ENCODE measurements at regions not wholly inside any gene's neighbourhood (a gene's known extent, or its start where the extent isn't known, plus 50 kb on each side); places are given as distances from the start of the nearest gene placed in this dataset.

DNA sequence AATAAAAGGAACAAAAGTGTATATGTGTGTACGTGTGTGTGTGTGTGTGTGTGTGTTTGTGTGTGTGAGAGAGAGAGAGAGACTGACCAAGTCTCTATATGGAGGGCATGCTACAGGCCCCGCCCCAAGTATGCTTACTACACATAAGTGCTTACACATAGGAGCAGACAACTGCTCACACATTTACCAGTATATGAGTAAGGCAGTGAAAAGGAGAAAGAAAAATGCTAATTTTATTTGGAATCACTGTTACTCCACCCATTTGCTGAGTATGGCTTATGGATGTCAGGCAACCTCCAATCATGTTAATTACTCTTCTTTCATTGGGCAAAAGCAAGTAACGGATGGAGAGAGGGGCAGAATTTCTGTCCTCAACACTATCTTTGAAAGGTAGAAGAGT lies 107.6 kb upstream of the STK26 start:
- Histone ChIP-seq H3K4me3 (no peak overlapping the region), H3K27me3 (peaks cover 0 to 9% of the 10 kb centered on the region in 2 donors)
- 67 to 83% methylated on average over 3 of the region's 3 CpGs for WGBS, 2 donors

DNA sequence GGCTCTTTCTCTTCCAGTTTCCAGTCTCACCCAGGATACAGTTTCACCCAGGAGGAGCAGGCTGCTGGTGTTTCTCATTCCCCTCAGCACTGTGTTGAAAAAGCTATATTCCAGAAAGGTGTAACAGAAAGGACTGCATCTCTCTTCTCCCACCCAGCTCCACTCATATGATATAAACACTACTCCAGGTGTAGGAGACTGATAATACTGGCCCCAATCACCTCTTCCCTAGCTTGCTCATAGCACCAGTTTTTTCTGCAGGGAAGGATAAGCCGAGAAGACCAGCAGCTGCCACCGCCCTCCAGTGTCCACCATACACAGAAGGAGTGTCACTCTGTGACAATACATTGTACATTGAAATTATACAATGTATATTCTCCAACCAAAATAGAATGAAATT lies 105.5 kb upstream of the STK26 start:
- Histone ChIP-seq H3K4me3 (no peak overlapping the region), H3K4me1 (no peaks in the 10 kb centered on the region), H3K36me3 (no peaks in the 10 kb centered on the region), H3K27me3 (peaks cover 0 to 9% of the 10 kb centered on the region in 2 donors), H3K27ac (no peak overlapping the region), H3K9me3 (no peaks in the 10 kb centered on the region)
- DNase-seq (ENCODE audit: low spot score in 2 of 2) = no peak
- TF ChIP-seq EP300 (IDR thresholded peaks at IDR 0.05) (no peak), POLR2A (IDR thresholded peaks at IDR 0.05) (no peak)
- TF ChIP-seq, protein P1, sequence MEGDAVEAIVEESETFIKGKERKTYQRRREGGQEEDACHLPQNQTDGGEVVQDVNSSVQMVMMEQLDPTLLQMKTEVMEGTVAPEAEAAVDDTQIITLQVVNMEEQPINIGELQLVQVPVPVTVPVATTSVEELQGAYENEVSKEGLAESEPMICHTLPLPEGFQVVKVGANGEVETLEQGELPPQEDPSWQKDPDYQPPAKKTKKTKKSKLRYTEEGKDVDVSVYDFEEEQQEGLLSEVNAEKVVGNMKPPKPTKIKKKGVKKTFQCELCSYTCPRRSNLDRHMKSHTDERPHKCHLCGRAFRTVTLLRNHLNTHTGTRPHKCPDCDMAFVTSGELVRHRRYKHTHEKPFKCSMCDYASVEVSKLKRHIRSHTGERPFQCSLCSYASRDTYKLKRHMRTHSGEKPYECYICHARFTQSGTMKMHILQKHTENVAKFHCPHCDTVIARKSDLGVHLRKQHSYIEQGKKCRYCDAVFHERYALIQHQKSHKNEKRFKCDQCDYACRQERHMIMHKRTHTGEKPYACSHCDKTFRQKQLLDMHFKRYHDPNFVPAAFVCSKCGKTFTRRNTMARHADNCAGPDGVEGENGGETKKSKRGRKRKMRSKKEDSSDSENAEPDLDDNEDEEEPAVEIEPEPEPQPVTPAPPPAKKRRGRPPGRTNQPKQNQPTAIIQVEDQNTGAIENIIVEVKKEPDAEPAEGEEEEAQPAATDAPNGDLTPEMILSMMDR (IDR thresholded peaks at IDR 0.05) = no peak
- WGBS, 2 donors = 77 to 81% methylated on average over 2 of the region's 2 CpGs

More for the DNA sequence above, 107.6 kb upstream of the STK26 start:
- H3K36me3 ChIP-seq = no peaks in the 10 kb centered on the region
- no peaks in the 10 kb centered on the region for H3K4me1 ChIP-seq
- DNase-seq (ENCODE audit: low spot score in 2 of 2) = no peak
- no peak overlapping the region for H3K27ac ChIP-seq
- no peak for TF ChIP-seq EP300 (IDR thresholded peaks at IDR 0.05)
- TF ChIP-seq, protein P1 (IDR thresholded peaks at IDR 0.05) = no peak
- no peak for TF ChIP-seq POLR2A (IDR thresholded peaks at IDR 0.05)
- H3K9me3 ChIP-seq = no peaks in the 10 kb centered on the region

DNA sequence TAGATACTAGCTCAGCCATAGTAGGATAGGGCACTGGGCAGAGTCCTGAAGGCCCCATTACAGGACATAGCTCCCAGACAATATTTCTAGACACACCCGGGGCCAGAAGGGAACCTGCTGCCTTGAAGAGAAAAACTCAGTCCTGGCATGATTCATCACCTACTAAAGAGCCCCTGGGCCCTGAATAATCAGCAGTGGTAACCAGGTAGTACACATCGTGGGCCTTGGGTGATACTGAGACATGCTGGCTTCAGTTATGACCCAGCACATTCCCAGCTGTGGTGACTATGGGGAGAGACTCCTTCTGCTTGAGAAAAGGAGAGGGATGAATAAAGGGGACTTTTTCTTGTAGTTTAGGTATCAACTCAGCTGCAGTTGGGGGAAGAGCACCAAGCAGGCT lies 104.3 kb upstream of the STK26 start:
- 70 to 86% methylated on average over 2 of the region's 2 CpGs for WGBS, 2 donors
- no peak overlapping the region for H3K27ac ChIP-seq
- H3K4me3 ChIP-seq = no peak overlapping the region
- no peaks in the 10 kb centered on the region for H3K36me3 ChIP-seq
- H3K9me3 ChIP-seq = no peaks in the 10 kb centered on the region
- TF ChIP-seq, protein P1 (IDR thresholded peaks at IDR 0.05) = no peak
- TF ChIP-seq POLR2A (IDR thresholded peaks at IDR 0.05) (no peak), EP300 (IDR thresholded peaks at IDR 0.05) (no peak)
- peaks cover 0 to 9% of the 10 kb centered on the region in 2 donors for H3K27me3 ChIP-seq
- no peak for DNase-seq (ENCODE audit: low spot score in 2 of 2)
- no peaks in the 10 kb centered on the region for H3K4me1 ChIP-seq

DNA sequence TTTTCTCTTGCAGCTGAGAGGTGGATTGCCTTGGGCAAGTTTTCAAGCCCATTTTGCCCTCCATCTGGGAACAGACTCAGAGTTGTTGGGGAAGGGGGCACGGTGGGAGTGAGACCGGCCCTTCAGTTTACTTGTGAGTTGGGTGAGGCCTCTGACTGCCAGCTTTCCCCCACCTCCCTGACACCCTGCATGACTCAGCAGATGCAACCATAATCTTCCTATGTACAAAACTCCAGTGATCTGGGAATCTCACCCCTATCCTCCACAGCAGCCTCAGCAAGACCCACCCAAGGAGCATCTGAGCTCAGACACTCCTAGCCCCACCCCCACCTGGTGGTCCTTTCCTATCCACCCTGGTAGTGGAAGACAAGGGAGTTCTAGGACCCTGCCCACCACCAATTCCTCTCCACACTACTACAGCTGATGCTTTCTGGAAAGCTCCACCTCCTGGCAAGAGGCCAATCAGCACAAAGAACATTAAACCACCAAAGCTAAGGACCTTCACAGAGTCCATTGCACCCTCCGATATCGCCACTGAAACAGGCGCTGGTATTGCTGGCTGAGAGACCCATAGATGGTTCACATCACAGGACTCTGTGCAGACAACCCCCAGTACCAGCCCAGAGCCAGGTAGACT lies 99.4 kb upstream of the STK26 start:
- Histone ChIP-seq H3K27me3 (peaks cover 0 to 9% of the 10 kb centered on the region in 2 donors), H3K27ac (no peak overlapping the region), H3K4me1 (no peaks in the 10 kb centered on the region), H3K36me3 (no peaks in the 10 kb centered on the region), H3K4me3 (no peak overlapping the region), H3K9me3 (no peaks in the 10 kb centered on the region)
- TF ChIP-seq EP300 (IDR thresholded peaks at IDR 0.05) (no peak), POLR2A (IDR thresholded peaks at IDR 0.05) (no peak)
- TF ChIP-seq, protein P1 (IDR thresholded peaks at IDR 0.05) = no peak
- DNase-seq (ENCODE audit: low spot score in 2 of 2) = no peak
- 86 to 87% methylated on average over 3 to 5 of the region's 5 CpGs for WGBS, 2 donors

DNA sequence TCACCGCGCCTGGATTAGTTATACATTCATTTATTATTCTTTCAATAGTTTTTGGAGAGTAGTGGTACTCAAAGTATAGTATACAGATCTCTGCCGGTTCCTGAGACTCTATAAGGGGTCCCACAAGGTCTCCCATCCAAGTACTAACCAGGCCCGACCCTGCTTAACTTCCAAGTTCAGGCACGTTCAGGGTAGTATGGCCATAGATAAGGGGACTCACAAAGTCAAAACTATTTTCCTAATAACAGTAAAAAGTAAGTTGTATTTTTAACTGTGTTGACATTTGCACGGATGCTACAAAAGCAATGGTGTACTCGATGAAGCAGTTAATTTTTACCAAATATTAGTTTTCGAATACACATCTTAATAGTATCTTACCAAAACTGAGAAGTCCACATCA lies 84.4 kb upstream of the STK26 start:
- Histone ChIP-seq H3K27me3 (peaks cover 0 to 23% of the 10 kb centered on the region in 2 donors), H3K36me3 (no peaks in the 10 kb centered on the region), H3K27ac (no peak overlapping the region), H3K4me3 (no peak overlapping the region), H3K4me1 (no peaks in the 10 kb centered on the region), H3K9me3 (no peaks in the 10 kb centered on the region)
- TF ChIP-seq, protein P1 (IDR thresholded peaks at IDR 0.05) = no peak
- TF ChIP-seq POLR2A (IDR thresholded peaks at IDR 0.05) = no peak
- TF ChIP-seq EP300 (IDR thresholded peaks at IDR 0.05) = no peak
- DNase-seq (ENCODE audit: low spot score in 2 of 2) = no peak
- whole genome bisulfite sequencing, 2 donors = 79 to 90% methylated on average over 8 of the region's 8 CpGs
